ENCODE measurements at regions not wholly inside any gene's neighbourhood (a gene's known extent, or its start where the extent isn't known, plus 50 kb on each side); places are given as distances from the start of the nearest gene placed in this dataset.

- H3K4me2 ChIP-seq, result peak overlapping the region; percentile 36
- H3K27ac ChIP-seq, result peak overlapping the region; percentile 87
- no peak for TF ChIP-seq CTCF (conservative IDR thresholded peaks at IDR 0.05)
- H3K79me2 ChIP-seq (ENCODE audit: low read depth), result no peaks in the 10 kb centered on the region
- no peak for DNase-seq
- no peaks in the 10 kb centered on the region for H4K20me1 ChIP-seq (ENCODE audit: insufficient read depth)
- BruUV-seq (replicated peaks), result no TSS peak
- H3K4me1 ChIP-seq (replicated peaks; ENCODE audit: insufficient read depth), result peaks cover 27% of the 10 kb centered on the region
- no peaks in the 10 kb centered on the region for H3K9me3 ChIP-seq (ENCODE audit: insufficient read depth, low read depth)
- no peak overlapping the region for H2AFZ ChIP-seq
- H3F3A ChIP-seq (ENCODE audit: insufficient read depth, low read depth), result peaks cover 11% of the 10 kb centered on the region; the same call in 1 of the 2 replicates
- no peak overlapping the region for H3K4me3 ChIP-seq
- no peaks in the 10 kb centered on the region for H3K9me2 ChIP-seq (ENCODE audit: insufficient read depth)
- ChIA-PET POLR2A (ENCODE audit: unreplicated experiment) (no interaction called here), CTCF (interaction anchor here (0.6 kb wide), 1 partner anchor 169 kb away, joined by 6 read pairs; no protein-coding TSS in a partner anchor)
- H3K27me3 ChIP-seq (ENCODE audit: insufficient read depth, low read depth), result no peaks in the 10 kb centered on the region
- no peaks in the 10 kb centered on the region for H3K36me3 ChIP-seq (ENCODE audit: low read depth)
- intact Hi-C loops (cut with micrococcal nuclease; ENCODE audit: unreplicated experiment), result loop anchor here (1.0 to 2.0 kb wide), 2 partner anchors 30 to 98 kb away; partner anchors contain the start of gene DUSP10
Observed at GRCh38 chr1:221840511-221841243, 98.8 kb upstream of the DUSP10 start.

DNA sequence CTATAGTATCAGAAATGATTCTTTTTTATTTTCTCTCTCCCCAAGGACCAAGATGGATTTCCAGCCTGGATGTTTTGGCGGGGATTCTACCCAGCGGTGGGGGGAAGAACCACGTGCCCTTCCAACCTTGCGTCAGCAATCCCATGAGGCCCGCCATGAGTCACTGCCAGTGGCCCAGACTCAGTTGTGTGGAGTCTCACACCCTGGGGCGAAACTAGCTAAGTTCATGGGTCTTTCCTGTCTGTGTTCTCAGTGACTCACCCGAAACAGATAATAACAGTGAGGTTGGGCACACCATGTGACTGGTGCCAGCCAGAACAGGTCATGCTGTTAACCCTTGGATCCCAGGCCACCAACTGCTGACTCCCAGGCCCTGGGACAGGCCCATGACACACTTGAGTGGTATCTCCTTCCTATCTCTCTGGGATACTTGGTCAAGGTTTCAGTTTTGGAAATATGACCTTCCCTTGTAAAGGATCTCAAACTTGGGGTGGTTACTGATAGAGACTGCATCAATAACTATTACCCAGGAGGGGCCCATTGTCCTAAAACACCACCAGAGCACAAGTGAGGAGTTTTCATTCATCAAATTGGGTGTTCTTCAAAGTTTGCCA, 98.0 kb upstream of the DUSP10 start:
- Histone ChIP-seq H4K20me1 (ENCODE audit: insufficient read depth) (no peaks in the 10 kb centered on the region), H3K4me1 (replicated peaks; ENCODE audit: insufficient read depth) (peaks cover 35% of the 10 kb centered on the region), H3K36me3 (ENCODE audit: low read depth) (no peaks in the 10 kb centered on the region), H3F3A (ENCODE audit: insufficient read depth, low read depth) (peaks cover 19% of the 10 kb centered on the region; the same call in 1 of the 2 replicates), H3K27me3 (ENCODE audit: insufficient read depth, low read depth) (no peaks in the 10 kb centered on the region), H3K27ac (peak overlapping the region; percentile 87), H3K4me3 (no peak overlapping the region), H3K9me2 (ENCODE audit: insufficient read depth) (no peaks in the 10 kb centered on the region), H2AFZ (peak overlapping the region; percentile 71), H3K4me2 (peak overlapping the region; percentile 36), H3K79me2 (ENCODE audit: low read depth) (no peaks in the 10 kb centered on the region), H3K9me3 (ENCODE audit: insufficient read depth, low read depth) (no peaks in the 10 kb centered on the region)
- POLR2A ChIA-PET (ENCODE audit: unreplicated experiment), result interaction anchor here (0.5 to 0.6 kb wide), 2 partner anchors 30 to 623 kb away, joined by 4 to 6 read pairs; no protein-coding TSS in a partner anchor
- CTCF ChIA-PET, result interaction anchor here (0.6 kb wide), 1 partner anchor 170 kb away, joined by 6 read pairs; no protein-coding TSS in a partner anchor
- no TSS peak for BruUV-seq (replicated peaks)
- TF ChIP-seq EZH2 (IDR thresholded peaks at IDR 0.05; ENCODE audit: low read depth) (no peak), CTCF (conservative IDR thresholded peaks at IDR 0.05) (no peak)
- DNase-seq, result peak; percentile 81 to 96
- intact Hi-C loops (cut with micrococcal nuclease; ENCODE audit: unreplicated experiment), result loop anchor here (1.0 to 2.0 kb wide), 3 partner anchors 29 to 98 kb away; partner anchors contain the start of gene DUSP10

DNA sequence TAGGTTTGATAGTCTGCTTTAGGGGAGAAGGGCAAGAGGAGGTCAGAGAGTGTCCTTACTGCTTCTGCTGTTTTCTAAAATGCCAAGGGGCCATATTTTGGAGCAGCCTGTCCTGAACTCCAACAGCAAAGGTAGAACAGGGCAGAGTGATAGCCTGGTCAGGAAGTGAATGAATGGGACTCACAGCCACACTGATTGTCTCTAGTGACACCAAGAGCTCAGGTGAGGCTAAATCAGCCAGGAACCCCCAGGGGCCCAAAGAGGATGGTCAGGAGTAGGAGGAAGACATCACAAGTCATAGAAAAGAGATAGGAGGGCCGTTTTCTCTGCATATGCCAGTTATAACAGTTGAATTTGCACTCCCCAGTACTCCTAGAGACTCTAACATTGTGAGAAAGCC, 97.4 kb upstream of the DUSP10 start:
- POLR2A ChIA-PET (ENCODE audit: unreplicated experiment), result interaction anchor here (0.6 kb wide), 1 partner anchor 29 kb away, joined by 4 read pairs; no protein-coding TSS in a partner anchor
- H3K27ac ChIP-seq, result peak overlapping the region; percentile 87

More for the DNA sequence above, 97.4 kb upstream of the DUSP10 start:
- H3K4me2 ChIP-seq, result peak overlapping the region; percentile 34
- no peaks in the 10 kb centered on the region for H3K9me2 ChIP-seq (ENCODE audit: insufficient read depth)
- no peaks in the 10 kb centered on the region for H3K36me3 ChIP-seq (ENCODE audit: low read depth)
- H3K9me3 ChIP-seq (ENCODE audit: insufficient read depth, low read depth), result no peaks in the 10 kb centered on the region
- H4K20me1 ChIP-seq (ENCODE audit: insufficient read depth), result no peaks in the 10 kb centered on the region
- no peak for DNase-seq
- peaks cover 41% of the 10 kb centered on the region for H3K4me1 ChIP-seq (replicated peaks; ENCODE audit: insufficient read depth)
- no peaks in the 10 kb centered on the region for H3K79me2 ChIP-seq (ENCODE audit: low read depth)
- TSS peak; percentile 36 for BruUV-seq (replicated peaks)
- H3K27me3 ChIP-seq (ENCODE audit: insufficient read depth, low read depth), result no peaks in the 10 kb centered on the region
- CTCF ChIA-PET, result no interaction called here
- H3F3A ChIP-seq (ENCODE audit: insufficient read depth, low read depth), result peaks cover 25% of the 10 kb centered on the region; the same call in 1 of the 2 replicates
- no peak overlapping the region for H3K4me3 ChIP-seq
- H2AFZ ChIP-seq, result peak overlapping the region; percentile 71
- intact Hi-C loops (cut with micrococcal nuclease; ENCODE audit: unreplicated experiment), result loop anchor here (1.0 kb wide), 1 partner anchor 48 kb away; no protein-coding TSS in a partner anchor
- no peak for TF ChIP-seq CTCF (conservative IDR thresholded peaks at IDR 0.05)
- TF ChIP-seq EZH2 (IDR thresholded peaks at IDR 0.05; ENCODE audit: low read depth), result no peak

Measured in PC-9 (cell line).